ENCODE measurements at regions not wholly inside any gene's neighbourhood (a gene's known extent, or its start where the extent isn't known, plus 50 kb on each side); places are given as distances from the start of the nearest gene placed in this dataset.

GRCh38 chr2:103252781-103253180 lies 490.9 kb downstream of the TMEM182 start:
- H3K27ac ChIP-seq, result no peak overlapping the region
- intact Hi-C loops (cut with DNase I), result no loop called here
- no peak for TF ChIP-seq CTCF (IDR thresholded peaks at IDR 0.05)
- no peak for TF ChIP-seq POLR2A (IDR thresholded peaks at IDR 0.05)
- no peaks in the 10 kb centered on the region for H3K36me3 ChIP-seq
- H3K4me3 ChIP-seq (replicated peaks in 1 of 3), result no peak overlapping the region
- no peak for DNase-seq
- no peaks in the 10 kb centered on the region for H3K27me3 ChIP-seq
- WGBS, 2 donors, result 69 to 74% methylated on average over 3 of the region's 3 CpGs
- H3K9me3 ChIP-seq, result no peaks in the 10 kb centered on the region
- no peaks in the 10 kb centered on the region for H3K4me1 ChIP-seq

- H3K4me1 ChIP-seq, result no peaks in the 10 kb centered on the region
- TF ChIP-seq POLR2A (IDR thresholded peaks at IDR 0.05), result no peak
- no peak for TF ChIP-seq CTCF (IDR thresholded peaks at IDR 0.05)
- 72 to 84% methylated on average over 5 of the region's 5 CpGs for WGBS, 2 donors
- no peak for DNase-seq
- H3K36me3 ChIP-seq, result no peaks in the 10 kb centered on the region
- H3K4me3 ChIP-seq (replicated peaks in 1 of 3), result no peak overlapping the region
- no peaks in the 10 kb centered on the region for H3K9me3 ChIP-seq
- no peaks in the 10 kb centered on the region for H3K27me3 ChIP-seq
- no peak overlapping the region for H3K27ac ChIP-seq
- intact Hi-C loops (cut with DNase I), result no loop called here
These were observed 492.8 kb downstream of the TMEM182 start for GRCh38 chr2:103254611-103255010.

- 50 to 51% methylated on average over 5 of the region's 5 CpGs for WGBS, 2 donors
- intact Hi-C loops (cut with DNase I), result no loop called here
- H3K9me3 ChIP-seq, result no peaks in the 10 kb centered on the region
These were observed 502.4 kb downstream of the TMEM182 start for GRCh38 chr2:103264058-103264768.

GRCh38 chr2:103265521-103265920 lies 503.7 kb downstream of the TMEM182 start:
- no peaks in the 10 kb centered on the region for H3K27me3 ChIP-seq
- 83% methylated on average over 8 of the region's 8 CpGs for WGBS, 2 donors
- no peak overlapping the region for H3K4me3 ChIP-seq (replicated peaks in 1 of 3)
- no peak for DNase-seq
- no peaks in the 10 kb centered on the region for H3K36me3 ChIP-seq
- H3K4me1 ChIP-seq, result no peaks in the 10 kb centered on the region
- intact Hi-C loops (cut with DNase I), result no loop called here
- H3K27ac ChIP-seq, result no peak overlapping the region
- no peak for TF ChIP-seq POLR2A (IDR thresholded peaks at IDR 0.05)
- TF ChIP-seq CTCF (IDR thresholded peaks at IDR 0.05), result no peak
- H3K9me3 ChIP-seq, result no peaks in the 10 kb centered on the region

More at GRCh38 chr2:103264058-103264768, 502.4 kb downstream of the TMEM182 start:
- Histone ChIP-seq H3K27ac (no peak overlapping the region), H3K4me1 (no peaks in the 10 kb centered on the region), H3K4me3 (replicated peaks in 1 of 3) (no peak overlapping the region), H3K27me3 (no peaks in the 10 kb centered on the region), H3K36me3 (no peaks in the 10 kb centered on the region)
- TF ChIP-seq POLR2A (IDR thresholded peaks at IDR 0.05) (no peak), CTCF (IDR thresholded peaks at IDR 0.05) (no peak)
- DNase-seq, result no peak

DNA sequence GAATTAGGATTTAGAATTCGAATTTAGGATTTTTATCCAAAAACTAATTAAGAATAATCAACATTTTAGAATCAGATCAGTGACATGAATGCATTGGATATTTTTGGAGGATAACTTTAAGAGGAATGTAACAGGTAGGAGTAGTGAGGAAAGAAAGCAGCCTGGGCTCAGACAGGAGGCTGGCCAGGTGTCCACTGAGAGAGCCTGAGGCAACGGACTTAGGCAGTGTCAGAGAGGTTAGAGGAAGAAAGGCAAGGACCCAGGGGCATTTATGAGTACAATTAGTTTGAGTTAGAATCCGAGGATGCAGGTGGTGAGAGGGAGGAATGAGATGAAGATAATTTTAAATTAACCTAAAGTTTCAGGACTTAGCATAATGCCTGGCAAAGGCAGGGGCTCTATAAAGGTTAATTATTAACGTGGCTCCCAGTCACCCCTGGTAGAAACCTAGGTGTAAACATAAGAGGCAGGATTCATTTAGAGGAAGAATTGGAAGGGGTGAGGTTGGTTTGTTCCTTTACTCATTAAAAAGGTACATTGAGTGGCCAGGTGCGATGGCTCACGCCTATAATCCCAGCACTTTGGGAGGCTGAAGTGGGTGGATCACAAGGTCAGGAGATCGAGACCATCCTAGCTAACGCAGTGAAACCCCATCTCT lies 507.1 kb downstream of the TMEM182 start:
- DNase-seq, result no peak
- H3K9me3 ChIP-seq, result no peaks in the 10 kb centered on the region
- no peaks in the 10 kb centered on the region for H3K4me1 ChIP-seq
- no peaks in the 10 kb centered on the region for H3K36me3 ChIP-seq
- H3K4me3 ChIP-seq (replicated peaks in 1 of 3), result no peak overlapping the region
- 78 to 82% methylated on average over 8 of the region's 8 CpGs for WGBS, 2 donors
- no peak overlapping the region for H3K27ac ChIP-seq
- TF ChIP-seq POLR2A (IDR thresholded peaks at IDR 0.05) (no peak), CTCF (IDR thresholded peaks at IDR 0.05) (no peak)
- intact Hi-C loops (cut with DNase I), result no loop called here
- no peaks in the 10 kb centered on the region for H3K27me3 ChIP-seq
